ENCODE measurements at regions not wholly inside any gene's neighbourhood (a gene's known extent, or its start where the extent isn't known, plus 50 kb on each side); places are given as distances from the start of the nearest gene placed in this dataset.
"Not testable (repeated sequence)": the region's sequence is repeated elsewhere in the genome, so short reads cannot be mapped to it uniquely, and the experiment has no call there.

DNA sequence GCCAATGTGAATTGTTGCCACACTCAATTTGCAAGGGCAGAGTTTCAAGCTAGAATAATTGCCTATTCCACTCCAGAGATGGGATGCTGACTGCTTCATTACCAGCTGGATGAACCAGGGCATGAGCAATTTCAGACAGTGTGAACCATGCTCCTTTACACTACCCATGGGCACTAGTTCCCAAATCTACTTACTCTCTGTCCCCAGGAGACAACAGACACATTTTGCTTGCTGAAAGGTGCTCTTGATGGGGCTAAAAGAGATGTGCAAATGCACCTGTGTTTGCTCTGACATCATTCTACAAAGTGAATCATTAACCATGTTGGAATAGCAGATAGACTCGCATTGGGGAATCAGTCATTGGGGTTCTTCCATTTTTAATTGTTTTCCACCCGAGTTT lies 522.3 kb upstream of the NUDT12 start:
- Mint-ChIP-seq H3K27ac (no peak overlapping the region), H3K9me3 (peaks cover 29% of the 10 kb centered on the region), H3K36me3 (ENCODE audit: low read depth) (no peaks in the 10 kb centered on the region), H3K27me3 (no peaks in the 10 kb centered on the region), H3K4me1 (ENCODE audit: low read depth) (no peaks in the 10 kb centered on the region), H3K4me3 (no peak overlapping the region)
- intact Hi-C loops (cut with micrococcal nuclease), result no loop called here

DNA sequence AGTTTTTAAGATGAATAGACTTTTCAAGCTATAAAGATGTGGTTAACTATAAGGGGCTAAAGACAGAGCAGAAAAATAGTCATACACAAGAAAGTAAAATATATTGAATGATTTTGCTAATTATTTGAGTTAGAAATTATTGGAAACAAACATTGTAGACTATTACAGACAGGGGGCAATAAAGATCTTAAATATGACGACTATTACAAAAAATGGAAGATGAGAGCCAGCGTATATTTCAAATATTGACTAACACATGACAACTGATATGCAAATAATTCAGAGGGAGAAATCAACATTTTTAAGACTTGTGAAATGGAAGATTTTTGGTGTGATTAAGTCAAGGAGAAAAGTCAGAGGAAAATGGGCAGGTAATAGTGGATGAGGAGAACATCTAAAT lies 520.2 kb upstream of the NUDT12 start:
- Mint-ChIP-seq H3K9me3 (peaks cover 12% of the 10 kb centered on the region), H3K36me3 (ENCODE audit: low read depth) (no peaks in the 10 kb centered on the region), H3K27me3 (no peaks in the 10 kb centered on the region), H3K27ac (no peak overlapping the region), H3K4me3 (no peak overlapping the region), H3K4me1 (ENCODE audit: low read depth) (no peaks in the 10 kb centered on the region)
- intact Hi-C loops (cut with micrococcal nuclease), result no loop called here

DNA sequence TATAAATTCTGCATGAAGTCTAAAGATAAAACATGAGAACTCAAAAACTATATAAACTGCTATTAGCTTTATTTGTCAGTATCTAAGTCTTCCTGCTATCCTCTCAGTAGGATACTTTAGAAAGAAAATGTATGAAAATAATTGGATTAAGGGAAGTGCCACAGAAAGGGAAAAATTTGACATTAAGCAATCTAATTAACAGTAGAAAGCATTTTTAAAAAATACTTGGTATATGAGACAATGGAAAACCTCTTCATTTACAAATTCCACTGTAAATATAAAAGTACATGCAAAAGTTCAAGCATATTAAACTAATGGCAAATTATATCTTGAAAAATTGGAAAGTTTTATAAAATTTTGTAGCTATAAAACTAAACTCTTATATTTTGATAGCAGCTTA lies 518.6 kb upstream of the NUDT12 start:
- Mint-ChIP-seq H3K4me3 (no peak overlapping the region), H3K27ac (no peak overlapping the region), H3K27me3 (no peaks in the 10 kb centered on the region), H3K36me3 (ENCODE audit: low read depth) (no peaks in the 10 kb centered on the region), H3K4me1 (ENCODE audit: low read depth) (no peaks in the 10 kb centered on the region), H3K9me3 (peaks cover 10% of the 10 kb centered on the region)
- intact Hi-C loops (cut with micrococcal nuclease), result no loop called here

DNA sequence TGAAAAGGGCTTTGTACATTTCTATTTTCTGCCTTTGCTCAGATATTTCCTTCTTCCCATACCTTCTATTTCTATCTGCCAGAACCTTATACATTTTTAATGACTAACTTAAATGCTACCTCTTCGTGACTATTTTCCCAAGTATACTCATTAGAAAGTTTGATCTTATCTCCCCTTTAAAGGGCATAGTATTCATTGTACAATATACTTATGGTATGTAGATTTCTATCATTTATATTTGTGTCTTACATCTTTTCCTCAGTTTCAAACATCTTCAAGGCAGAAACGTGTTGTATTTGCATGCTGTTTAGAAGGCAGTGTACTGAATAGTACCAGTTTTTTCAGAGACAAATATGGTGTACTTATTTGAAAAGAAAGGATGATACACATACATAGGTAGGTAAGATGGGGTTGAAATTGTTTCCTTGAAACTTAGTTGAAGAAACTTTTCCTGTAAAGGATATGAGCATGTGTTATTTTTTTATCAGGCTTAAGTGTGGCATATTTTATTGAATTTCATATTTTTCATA lies 518.1 kb upstream of the NUDT12 start:
- Mint-ChIP-seq H3K27ac (no peak overlapping the region), H3K36me3 (ENCODE audit: low read depth) (no peaks in the 10 kb centered on the region), H3K27me3 (no peaks in the 10 kb centered on the region), H3K9me3 (peaks cover 10% of the 10 kb centered on the region), H3K4me3 (no peak overlapping the region), H3K4me1 (ENCODE audit: low read depth) (no peaks in the 10 kb centered on the region)
- intact Hi-C loops (cut with micrococcal nuclease), result no loop called here

DNA sequence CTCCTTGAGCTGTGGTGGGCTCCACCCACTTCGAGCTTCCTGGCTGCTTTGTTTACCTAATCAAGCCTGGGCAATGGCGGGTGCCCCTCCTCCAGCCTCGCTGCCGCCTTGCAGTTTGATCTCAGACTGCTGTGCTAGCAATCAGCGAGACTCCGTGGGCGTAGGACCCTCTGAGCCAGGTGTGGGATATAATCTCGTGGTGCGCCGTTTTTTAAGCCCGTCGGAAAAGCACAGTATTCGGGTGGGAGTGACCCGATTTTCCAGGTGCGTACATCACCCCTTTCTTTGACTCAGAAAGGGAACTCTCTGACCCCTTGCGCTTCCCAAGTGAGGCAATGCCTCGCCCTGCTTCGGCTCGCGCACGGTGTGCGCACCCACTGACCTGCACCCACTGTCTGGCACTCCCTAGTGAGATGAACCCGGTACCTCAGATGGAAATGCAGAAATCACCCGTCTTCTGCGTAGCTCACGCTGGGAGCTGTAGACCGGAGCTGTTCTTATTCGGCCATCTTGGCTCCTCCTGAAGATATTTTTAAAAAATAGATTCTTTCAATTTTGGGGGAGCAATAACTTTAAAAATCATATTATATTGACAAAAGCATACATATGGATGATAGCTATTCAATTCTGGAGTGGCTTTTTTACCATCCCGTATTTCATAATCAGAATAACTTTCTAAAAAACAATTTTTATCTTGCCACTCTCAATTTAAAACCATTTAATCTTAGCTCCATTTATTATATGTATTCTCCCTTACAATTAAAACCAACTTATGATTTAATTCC lies 517.5 kb upstream of the NUDT12 start:
- intact Hi-C loops (cut with micrococcal nuclease); H3K36me3 Mint-ChIP-seq (ENCODE audit: low read depth); H3K9me3 Mint-ChIP-seq; H3K4me1 Mint-ChIP-seq (ENCODE audit: low read depth); H3K27ac Mint-ChIP-seq; H3K4me3 Mint-ChIP-seq; H3K27me3 Mint-ChIP-seq: not testable (repeated sequence)

DNA sequence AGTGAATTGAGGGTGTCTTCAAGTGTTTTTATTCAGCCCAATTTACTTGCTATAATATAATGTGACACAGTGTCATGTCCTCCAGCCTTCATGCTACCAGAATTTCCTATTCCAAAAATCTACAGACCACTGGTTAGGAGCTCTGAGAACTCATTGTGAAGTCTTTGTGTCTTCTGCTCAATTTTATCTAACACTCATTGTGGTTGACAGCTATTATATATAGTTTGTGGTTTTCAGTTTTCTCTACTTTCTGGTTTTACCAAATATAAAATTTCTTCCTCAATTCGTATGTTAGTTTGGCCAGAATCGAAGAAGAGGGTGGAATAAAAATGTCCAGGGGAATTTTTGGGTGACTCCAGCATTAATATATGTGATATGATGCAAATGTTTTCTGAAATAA lies 509.3 kb upstream of the NUDT12 start:
- Mint-ChIP-seq H3K27me3 (no peaks in the 10 kb centered on the region), H3K27ac (no peak overlapping the region)

DNA sequence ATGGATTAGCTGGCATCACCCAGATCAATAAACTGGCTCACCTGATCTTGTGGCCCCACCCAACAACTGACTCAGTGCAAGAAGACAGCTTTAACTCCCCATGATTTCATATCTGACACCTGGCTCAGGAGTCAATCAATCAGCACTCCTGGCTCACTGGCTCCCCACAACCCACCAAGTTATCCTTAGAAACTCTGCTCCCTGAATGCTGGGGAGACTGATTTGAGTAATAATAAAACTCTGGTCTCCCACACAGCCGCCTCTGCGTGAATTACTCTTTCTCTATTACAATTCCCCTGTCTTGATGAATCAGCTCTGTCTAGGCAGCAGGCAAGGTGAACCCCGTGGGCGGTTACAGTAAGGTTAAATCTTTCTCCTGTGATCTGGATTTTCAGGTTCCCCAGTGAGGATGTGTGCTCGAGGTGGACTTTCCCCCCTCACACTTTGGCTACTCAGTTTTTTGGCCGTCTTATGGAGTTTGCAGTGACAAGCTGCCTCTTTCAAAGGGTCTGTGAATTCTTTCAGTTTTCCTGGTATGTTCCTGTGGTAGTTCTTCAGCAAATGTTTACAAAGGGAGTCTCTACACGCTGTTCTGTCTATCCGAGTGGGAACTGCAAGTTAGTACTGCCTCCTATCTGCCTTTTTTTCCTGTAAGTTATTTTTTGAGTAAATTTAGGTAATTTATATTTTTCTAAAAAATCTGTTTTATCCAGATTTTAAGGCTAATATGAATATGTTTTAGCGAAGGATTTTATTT lies 500.2 kb upstream of the NUDT12 start:
- Mint-ChIP-seq H3K36me3 (ENCODE audit: low read depth) (no peaks in the 10 kb centered on the region), H3K27ac (no peak overlapping the region), H3K27me3 (no peaks in the 10 kb centered on the region), H3K4me3 (no peak overlapping the region), H3K4me1 (ENCODE audit: low read depth) (no peaks in the 10 kb centered on the region), H3K9me3 (peaks cover 30% of the 10 kb centered on the region)
- intact Hi-C loops (cut with micrococcal nuclease), result no loop called here

More for the DNA sequence above, 509.3 kb upstream of the NUDT12 start:
- no peaks in the 10 kb centered on the region for H3K4me1 Mint-ChIP-seq (ENCODE audit: low read depth)
- no peaks in the 10 kb centered on the region for H3K36me3 Mint-ChIP-seq (ENCODE audit: low read depth)
- no peak overlapping the region for H3K4me3 Mint-ChIP-seq
- H3K9me3 Mint-ChIP-seq, result peaks cover 20% of the 10 kb centered on the region
- intact Hi-C loops (cut with micrococcal nuclease), result no loop called here

DNA sequence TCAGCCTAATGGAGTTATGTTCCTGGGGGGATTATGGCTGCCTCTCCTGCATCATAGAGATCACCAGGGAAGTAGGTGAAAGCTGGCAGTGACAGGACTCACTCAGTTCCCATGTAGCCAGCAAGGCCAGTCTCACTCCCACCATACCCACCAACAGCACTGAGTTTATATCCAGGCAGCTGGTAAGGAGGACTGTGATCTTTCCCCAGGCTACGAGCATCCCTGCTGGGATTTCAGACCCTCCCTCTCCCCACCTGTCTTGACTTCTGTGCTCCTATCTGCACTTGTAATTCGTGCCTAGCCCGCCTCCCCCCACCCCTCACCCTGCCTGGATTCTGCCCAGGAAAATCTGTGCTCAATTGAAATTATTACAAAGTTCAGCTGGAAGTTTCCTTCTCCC lies 499.1 kb upstream of the NUDT12 start:
- Mint-ChIP-seq H3K27me3 (no peaks in the 10 kb centered on the region), H3K4me3 (no peak overlapping the region), H3K27ac (no peak overlapping the region), H3K9me3 (peaks cover 32% of the 10 kb centered on the region), H3K4me1 (ENCODE audit: low read depth) (no peaks in the 10 kb centered on the region), H3K36me3 (ENCODE audit: low read depth) (no peaks in the 10 kb centered on the region)
- intact Hi-C loops (cut with micrococcal nuclease), result no loop called here

DNA sequence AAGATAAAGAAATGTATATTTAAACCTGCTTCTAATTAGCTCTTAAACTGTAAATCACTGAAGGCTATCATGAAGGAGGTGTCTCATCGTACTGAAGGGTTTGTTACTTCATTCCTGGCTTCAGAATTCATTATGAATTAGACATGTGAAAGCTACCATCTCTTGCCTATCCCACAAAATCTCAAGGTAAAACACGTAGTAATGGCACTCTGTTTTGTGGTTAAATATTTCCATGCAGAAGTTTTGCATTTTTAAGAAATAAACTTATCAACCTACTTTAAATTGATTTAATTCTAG lies 490.7 kb upstream of the NUDT12 start:
- H3K9me3 Mint-ChIP-seq, result peaks cover 17% of the 10 kb centered on the region
- no peaks in the 10 kb centered on the region for H3K27me3 Mint-ChIP-seq

DNA sequence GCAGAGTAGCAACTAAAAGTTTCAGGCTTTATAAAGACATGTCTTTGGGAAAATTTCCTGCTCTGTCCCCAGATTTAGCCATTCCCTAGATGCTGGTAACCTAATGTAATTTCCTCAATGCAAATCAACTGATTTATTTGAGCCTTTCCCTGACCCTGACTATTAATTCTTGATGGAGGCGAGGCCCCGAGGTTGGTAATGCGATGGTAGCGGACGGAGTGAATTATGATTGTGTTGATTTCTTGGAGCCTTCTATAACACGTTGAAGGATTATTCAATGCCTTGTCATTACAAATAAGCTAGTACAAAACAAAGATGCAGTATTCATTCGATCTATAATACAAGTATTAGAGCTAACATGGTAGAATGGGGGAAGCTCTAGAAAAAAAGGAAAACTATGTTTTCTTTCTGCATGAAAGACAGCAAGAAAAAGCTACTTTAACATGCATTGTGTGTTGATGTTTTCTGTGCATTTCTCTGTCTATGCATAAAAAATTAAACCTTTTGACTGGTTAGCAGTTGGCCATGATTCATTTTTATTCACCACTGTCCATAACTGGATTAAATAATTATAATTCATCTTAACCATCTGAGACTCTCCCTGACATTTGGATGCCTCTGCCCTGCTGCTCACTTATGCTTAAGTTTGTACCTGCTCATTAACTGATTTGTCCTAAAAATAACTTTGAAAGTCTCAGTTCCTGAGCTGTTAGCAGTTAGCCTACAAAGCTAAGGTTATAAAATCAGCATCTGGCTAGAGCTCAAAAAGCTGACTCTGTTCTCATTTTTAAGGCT lies 490.2 kb upstream of the NUDT12 start:
- H3K36me3 Mint-ChIP-seq (ENCODE audit: low read depth), result no peaks in the 10 kb centered on the region
- no peaks in the 10 kb centered on the region for H3K27me3 Mint-ChIP-seq
- H3K4me1 Mint-ChIP-seq (ENCODE audit: low read depth), result no peaks in the 10 kb centered on the region
- peaks cover 11% of the 10 kb centered on the region for H3K9me3 Mint-ChIP-seq
- intact Hi-C loops (cut with micrococcal nuclease), result no loop called here
- no peak overlapping the region for H3K4me3 Mint-ChIP-seq
- no peak overlapping the region for H3K27ac Mint-ChIP-seq

More for the DNA sequence above, 490.7 kb upstream of the NUDT12 start:
- intact Hi-C loops (cut with micrococcal nuclease), result no loop called here
- H3K4me3 Mint-ChIP-seq, result no peak overlapping the region
- no peaks in the 10 kb centered on the region for H3K36me3 Mint-ChIP-seq (ENCODE audit: low read depth)
- H3K4me1 Mint-ChIP-seq (ENCODE audit: low read depth), result no peaks in the 10 kb centered on the region
- no peak overlapping the region for H3K27ac Mint-ChIP-seq

DNA sequence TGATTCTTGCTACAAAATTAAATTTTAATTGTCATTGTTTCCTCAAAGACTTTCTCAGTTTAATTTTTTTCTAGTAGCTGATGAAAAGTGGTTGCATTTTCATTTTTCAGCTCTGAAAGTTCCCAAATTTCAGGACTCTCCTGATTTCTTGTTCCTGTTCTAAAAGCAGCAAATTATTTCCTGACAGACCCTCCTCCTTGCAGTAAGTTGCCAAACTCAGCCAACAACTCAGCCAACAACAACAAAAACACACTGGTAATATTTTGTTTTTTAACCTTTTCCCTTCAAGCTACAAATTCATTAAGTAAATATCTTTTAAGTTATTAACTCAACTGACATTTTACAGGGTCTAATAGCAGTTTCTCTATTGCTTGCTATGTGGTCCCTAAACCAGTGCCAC lies 487.8 kb upstream of the NUDT12 start:
- intact Hi-C loops (cut with micrococcal nuclease), result no loop called here
- Mint-ChIP-seq H3K27ac (no peak overlapping the region), H3K9me3 (peaks cover 18% of the 10 kb centered on the region), H3K27me3 (no peaks in the 10 kb centered on the region), H3K4me1 (ENCODE audit: low read depth) (no peaks in the 10 kb centered on the region), H3K36me3 (ENCODE audit: low read depth) (no peaks in the 10 kb centered on the region), H3K4me3 (no peak overlapping the region)

DNA sequence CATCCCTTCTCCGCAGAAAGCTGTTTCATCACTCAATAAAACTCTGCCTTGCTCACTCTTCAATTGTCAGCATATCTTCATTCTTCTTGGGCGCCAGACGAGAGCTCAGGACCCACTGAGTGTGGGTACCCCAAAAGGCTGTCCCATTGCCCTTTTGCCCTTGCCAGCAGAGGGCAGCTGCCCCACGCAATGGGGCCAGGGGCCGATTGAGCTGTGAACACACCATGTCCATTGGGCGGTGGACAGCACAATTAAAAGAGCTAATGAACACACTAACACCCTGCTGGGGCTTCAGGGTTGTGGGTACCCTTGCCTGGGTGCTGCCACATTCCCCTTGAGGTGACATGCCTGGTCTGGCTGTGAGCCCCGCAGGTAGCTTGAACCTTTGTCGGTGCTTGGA lies 487.2 kb upstream of the NUDT12 start:
- H3K4me1 Mint-ChIP-seq (ENCODE audit: low read depth), result no peaks in the 10 kb centered on the region
- no peak overlapping the region for H3K27ac Mint-ChIP-seq
- no peaks in the 10 kb centered on the region for H3K27me3 Mint-ChIP-seq
- intact Hi-C loops (cut with micrococcal nuclease), result no loop called here
- H3K9me3 Mint-ChIP-seq, result peaks cover 18% of the 10 kb centered on the region
- no peaks in the 10 kb centered on the region for H3K36me3 Mint-ChIP-seq (ENCODE audit: low read depth)
- no peak overlapping the region for H3K4me3 Mint-ChIP-seq

DNA sequence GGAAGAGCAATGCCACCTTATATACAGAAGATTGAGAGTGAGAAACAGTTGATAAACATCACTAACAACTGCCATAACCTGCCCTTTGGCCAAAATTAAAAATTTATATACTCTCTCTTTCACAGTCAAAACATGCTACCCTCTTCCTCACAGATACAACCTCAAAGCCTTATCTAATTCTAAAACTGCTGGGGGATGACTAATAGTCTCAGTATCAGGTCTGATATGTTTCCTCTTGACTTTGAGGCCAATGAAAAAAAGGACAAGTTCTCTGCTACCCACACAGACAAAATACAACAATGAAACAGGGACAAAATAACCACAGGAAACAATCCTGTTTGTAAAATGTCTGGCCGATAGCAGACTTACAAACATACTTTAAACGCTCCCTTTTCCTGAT lies 485.6 kb upstream of the NUDT12 start:
- Mint-ChIP-seq H3K36me3 (ENCODE audit: low read depth) (no peaks in the 10 kb centered on the region), H3K9me3 (peaks cover 20% of the 10 kb centered on the region), H3K4me1 (ENCODE audit: low read depth) (no peaks in the 10 kb centered on the region), H3K27ac (no peak overlapping the region), H3K27me3 (no peaks in the 10 kb centered on the region), H3K4me3 (no peak overlapping the region)
- intact Hi-C loops (cut with micrococcal nuclease), result no loop called here

DNA sequence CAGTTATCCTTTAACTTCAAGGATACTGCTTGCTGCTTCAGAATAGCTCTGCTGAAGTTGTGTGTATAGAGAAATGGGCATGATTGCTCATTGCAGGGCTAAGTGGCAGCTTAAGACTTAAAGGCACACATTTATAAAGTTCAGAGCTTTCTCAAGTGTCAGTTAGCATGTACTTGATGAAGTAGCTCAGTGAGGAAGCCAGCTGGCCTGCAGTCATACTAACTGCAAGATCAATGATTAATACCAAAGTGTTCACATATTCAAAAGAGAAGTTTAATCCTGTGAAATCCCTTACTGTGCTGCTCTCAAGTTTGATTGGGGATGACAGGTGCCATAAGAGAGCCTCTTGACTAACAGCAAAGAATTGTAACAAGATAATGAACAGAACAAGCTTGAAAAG lies 483.4 kb upstream of the NUDT12 start:
- Mint-ChIP-seq H3K36me3 (ENCODE audit: low read depth) (no peaks in the 10 kb centered on the region), H3K4me1 (ENCODE audit: low read depth) (no peaks in the 10 kb centered on the region), H3K27ac (no peak overlapping the region), H3K9me3 (peaks cover 24% of the 10 kb centered on the region), H3K4me3 (no peak overlapping the region), H3K27me3 (no peaks in the 10 kb centered on the region)
- intact Hi-C loops (cut with micrococcal nuclease), result no loop called here
